Spleen (tissue), 11 donors: ENCODE measurements at regions not wholly inside any gene's neighbourhood (a gene's known extent, or its start where the extent isn't known, plus 50 kb on each side); places are given as distances from the start of the nearest gene placed in this dataset.
"Not testable (repeated sequence)": the region's sequence is repeated elsewhere in the genome, so short reads cannot be mapped to it uniquely, and the experiment has no call there.

Experiments
- DNase-seq: peaks from one replicate; pipeline ENCODE4 v3.0.0-alpha.2; 2020
- H3K27ac ChIP-seq, 8 donors: fragments of 200-600 bp; sonication (generic) in 7 of 8; 1 replicate in 4 of 8; 2 replicates in 4 of 8; pipeline versions ENCODE4 v1.5.0 to v1.8.0; 2016 to 2021; ENCODE audit warnings: inconsistent platforms in 4 of 8, mild to moderate bottlenecking in 4 of 8, moderate library complexity in 1 of 8
- H3K27me3 ChIP-seq, 7 donors: fragments of 200-600 bp; sonication (generic) in 6 of 7; replicated peaks in 1 of 7; 1 replicate in 4 of 7; 2 replicates in 3 of 7; pipeline versions ENCODE4 v1.5.0 to v1.8.0; 2016 to 2021; ENCODE audit warnings: inconsistent platforms in 3 of 7, mild to moderate bottlenecking in 1 of 7
- H3K36me3 ChIP-seq, 6 donors: fragments of 200-600 bp; sonication (generic) in 5 of 6; 1 replicate in 4 of 6; 2 replicates in 2 of 6; pipeline versions ENCODE4 v1.5.0 to v1.8.0; 2016 to 2021; ENCODE audit warnings: inconsistent platforms in 2 of 6
- H3K4me1 ChIP-seq, 6 donors: fragments of 200-600 bp; sonication (generic) in 5 of 6; 1 replicate in 3 of 6; 2 replicates in 3 of 6; pipeline versions ENCODE4 v1.5.0 to v1.8.0; 2016 to 2021; ENCODE audit warnings: inconsistent platforms in 3 of 6
- H3K4me3 ChIP-seq, 8 donors: fragments of 200-600 bp; sonication (generic) in 7 of 8; 1 replicate in 4 of 8; 2 replicates in 4 of 8; pipeline versions ENCODE4 v1.5.0 to v1.8.0; 2016 to 2021; ENCODE audit warnings: inconsistent platforms in 4 of 8, mild to moderate bottlenecking in 4 of 8, moderate library complexity in 2 of 8
- H3K9me3 ChIP-seq, 8 donors: fragments of 200-600 bp; sonication (generic) in 7 of 8; 1 replicate in 4 of 8; 2 replicates in 4 of 8; pipeline versions ENCODE4 v1.5.0 to v1.8.0; 2016 to 2021; ENCODE audit warnings: inconsistent platforms in 4 of 8
- CTCF ChIP-seq, 11 experiments: fragments of 200-600 bp in 7 of 11; fragments of 450-650 bp in 4 of 11; sonication (generic) in 4 of 11; IDR thresholded peaks in 8 of 11; conservative IDR thresholded peaks in 3 of 11; 1 replicate in 7 of 11; 2 replicates in 4 of 11; pipeline versions ENCODE4 v1.4.0 to v1.8.0; 2016 to 2021; ENCODE audit warnings: antibody characterized with exemption in 11 of 11, inconsistent platforms in 4 of 11, mild to moderate bottlenecking in 1 of 11
- POLR2A ChIP-seq, 3 donors: fragments of 450-650 bp; IDR thresholded peaks; one replicate each; pipeline ENCODE4 v1.5.1; 2017; ENCODE audit warnings: antibody characterized with exemption in 3 of 3, mild to moderate bottlenecking in 1 of 3
- POLR2AphosphoS5 ChIP-seq, 3 donors: sonication (generic); formaldehyde crosslinking; IDR thresholded peaks; one replicate each; pipeline ENCODE4 v1.5.1; 2017; ENCODE audit warnings: antibody characterized with exemption in 3 of 3
- whole genome bisulfite sequencing, 5 donors: extraction: QIAGEN DNeasy Blood & Tissue Kit in 3 of 5; methylation state at CpG; one replicate each; pipeline versions ENCODE4 v1.1.5 to v1.1.7; 2013 to 2018; 5-methylcytosine and 5-hydroxymethylcytosine counted together
- intact Hi-C: fragments of 100-400 bp; cut with DNase I; formaldehyde crosslinking; loops from one replicate; pipeline ENCODE4 v1.15.0; 2023; ENCODE audit warnings: low total_unique reads
- donor health status: healthy with polysubstance abuse.
- donor health status: DM: no; HTN: no; CAD: no; lungs with moderate emphysema.
- donor health status: DM: no; HTN: no; CAD: no.
- donor health status: Bipolar disorder and iron deficiency.
- donor health status: healthy.
- donor health status: DM: no; HTN: no; CAD: no.
- donor health status: DM: yes; HTN: yes; CAD: no.

GRCh38 chr9:101931756-101932155, 193.3 kb upstream of the GRIN3A start:
- intact Hi-C loops: no loop called here
- Histone ChIP-seq H3K27ac (no peak overlapping the region), H3K9me3 (peaks cover 0 to 3% (median 0%) of the 10 kb centered on the region in 8 donors)

GRCh38 chr9:101930783-101931182, 192.3 kb upstream of the GRIN3A start:
- H3K9me3 ChIP-seq: no peaks in the 10 kb centered on the region
- intact Hi-C loops: no loop called here
- no peak for TF ChIP-seq POLR2AphosphoS5 (IDR thresholded peaks at IDR 0.05)
- no peaks in the 10 kb centered on the region for H3K4me1 ChIP-seq
- H3K27me3 ChIP-seq: no peaks in the 10 kb centered on the region
- H3K4me3 ChIP-seq: no peak overlapping the region
- DNase-seq: no peak
- H3K27ac ChIP-seq: no peak overlapping the region
- H3K36me3 ChIP-seq: no peaks in the 10 kb centered on the region

More at GRCh38 chr9:101931756-101932155, 193.3 kb upstream of the GRIN3A start:
- TF ChIP-seq CTCF (IDR thresholded peaks at IDR 0.05 in 8 of 11, conservative IDR thresholded peaks at IDR 0.05 in 3 of 11) (no peak), POLR2AphosphoS5 (IDR thresholded peaks at IDR 0.05) (no peak), POLR2A (IDR thresholded peaks at IDR 0.05) (no peak)
- Histone ChIP-seq H3K4me3 (no peak overlapping the region), H3K36me3 (no peaks in the 10 kb centered on the region), H3K4me1 (no peaks in the 10 kb centered on the region), H3K27me3 (no peaks in the 10 kb centered on the region)
- no peak for DNase-seq
- WGBS, 5 donors: 56 to 79% (median 69%) methylated on average over 2 of the region's 2 CpGs

GRCh38 chr9:101925498-101925897, 187.1 kb upstream of the GRIN3A start:
- intact Hi-C loops: no loop called here
- no peak for TF ChIP-seq POLR2A (IDR thresholded peaks at IDR 0.05)
- TF ChIP-seq POLR2AphosphoS5 (IDR thresholded peaks at IDR 0.05): no peak
- no peak for TF ChIP-seq CTCF (IDR thresholded peaks at IDR 0.05 in 8 of 11, conservative IDR thresholded peaks at IDR 0.05 in 3 of 11)
- Histone ChIP-seq H3K4me3 (no peak overlapping the region), H3K4me1 (no peaks in the 10 kb centered on the region), H3K27ac (no peak overlapping the region), H3K9me3 (peaks cover 0 to 3% (median 0%) of the 10 kb centered on the region in 8 donors), H3K36me3 (no peaks in the 10 kb centered on the region), H3K27me3 (no peaks in the 10 kb centered on the region)
- DNase-seq: no peak

GRCh38 chr9:101923451-101923850, 185.0 kb upstream of the GRIN3A start:
- intact Hi-C loops: no loop called here
- Histone ChIP-seq H3K27ac (no peak overlapping the region), H3K27me3 (no peaks in the 10 kb centered on the region), H3K36me3 (no peaks in the 10 kb centered on the region), H3K9me3 (peaks cover 0 to 3% (median 0%) of the 10 kb centered on the region in 8 donors), H3K4me3 (no peak overlapping the region), H3K4me1 (no peaks in the 10 kb centered on the region)
- no peak for DNase-seq
- 0 to 81% (median 73%) methylated on average over 1 of the region's 1 CpG for WGBS, 5 donors
- TF ChIP-seq POLR2A (IDR thresholded peaks at IDR 0.05): no peak
- TF ChIP-seq CTCF (IDR thresholded peaks at IDR 0.05 in 8 of 11, conservative IDR thresholded peaks at IDR 0.05 in 3 of 11): no peak
- no peak for TF ChIP-seq POLR2AphosphoS5 (IDR thresholded peaks at IDR 0.05)

- intact Hi-C loops, H3K36me3 ChIP-seq, DNase-seq, H3K4me1 ChIP-seq, H3K9me3 ChIP-seq, H3K27me3 ChIP-seq, H3K27ac ChIP-seq, H3K4me3 ChIP-seq: not testable (repeated sequence)
- WGBS, 5 donors: 79 to 100% (median 82%) methylated on average over 2 to 4 of the region's 4 CpGs
Observed at GRCh38 chr9:101916948-101917347, 178.5 kb upstream of the GRIN3A start.
